Germinal center (tissue), 1 donor: ENCODE measurements at regions not wholly inside any gene's neighbourhood (a gene's known extent, or its start where the extent isn't known, plus 50 kb on each side); places are given as distances from the start of the nearest gene placed in this dataset.
A peak's percentile ranks its signal among the peaks of the same experiment; 100 is the strongest.
"Not testable (repeated sequence)": the region's sequence is repeated elsewhere in the genome, so short reads cannot be mapped to it uniquely, and the experiment has no call there.

ENCODE experiments used
- DNase-seq: peaks from one replicate; pipeline ENCODE4 v3.0.0; 2012; ENCODE audit warnings: mixed read lengths, low spot score

DNA sequence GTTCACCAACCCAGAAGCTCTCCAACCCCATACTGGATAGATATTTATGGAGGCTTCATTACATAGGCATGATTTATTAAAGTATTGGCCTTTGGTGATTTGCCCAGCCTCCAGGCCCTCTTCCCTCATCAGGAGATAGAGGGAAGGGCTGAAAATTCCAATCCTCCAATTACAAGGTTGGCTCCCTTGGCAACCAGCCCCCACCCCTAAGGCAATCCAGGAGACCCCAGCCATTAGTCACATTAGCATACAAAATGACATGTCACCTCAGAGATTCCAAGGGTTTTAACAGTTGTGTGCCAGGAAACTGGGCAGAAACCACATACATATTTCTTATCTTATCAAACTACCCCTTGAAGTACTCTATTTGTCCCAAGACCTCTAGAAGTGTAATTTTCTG, 210.0 kb downstream of the HINT1 start:
- no peak for DNase-seq

DNA sequence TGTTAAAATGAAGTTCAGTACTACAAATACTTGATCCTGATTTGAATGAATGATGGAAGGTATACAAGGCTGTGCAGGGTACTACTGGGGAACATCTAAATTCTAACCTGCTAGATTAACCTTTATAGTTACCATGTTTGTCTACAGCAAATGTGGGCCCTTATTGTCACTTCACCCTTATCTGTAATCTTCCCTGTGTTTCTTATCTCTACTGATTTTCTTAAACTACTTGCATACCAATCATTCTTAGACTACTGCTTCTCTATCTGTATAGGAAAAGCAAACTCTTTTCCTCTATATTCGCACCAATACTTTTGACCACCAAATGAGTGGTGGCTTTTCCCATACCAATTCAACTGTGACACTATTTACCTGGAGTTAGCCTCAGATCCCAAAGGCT, 210.7 kb downstream of the HINT1 start:
- DNase-seq = no peak

GRCh38 chr5:130939059-130939458, 226.0 kb downstream of the HINT1 start:
- DNase-seq = no peak

DNA sequence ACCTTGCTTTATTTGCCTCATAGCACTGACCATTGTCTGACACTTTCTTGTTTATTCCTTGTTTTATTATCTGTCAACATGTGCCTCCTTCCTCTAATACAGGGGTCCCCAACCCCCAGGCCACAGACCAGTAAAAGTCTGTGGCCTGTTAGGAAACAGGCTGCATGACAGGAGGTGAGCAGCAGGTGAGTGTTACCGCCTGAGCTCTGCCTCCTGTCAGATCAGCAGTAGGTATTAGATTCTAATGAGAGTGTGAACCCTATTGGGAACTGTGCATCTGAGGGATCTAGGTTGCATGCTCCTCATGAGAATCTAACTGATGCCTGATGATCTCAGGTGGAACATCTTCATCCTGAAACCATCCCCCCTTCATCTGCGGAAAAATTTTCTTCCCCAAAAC, 228.0 kb downstream of the HINT1 start:
- DNase-seq = no peak

- no peak for DNase-seq
Measured at GRCh38 chr5:130923543-130924124, 241.4 kb downstream of the HINT1 start.

DNA sequence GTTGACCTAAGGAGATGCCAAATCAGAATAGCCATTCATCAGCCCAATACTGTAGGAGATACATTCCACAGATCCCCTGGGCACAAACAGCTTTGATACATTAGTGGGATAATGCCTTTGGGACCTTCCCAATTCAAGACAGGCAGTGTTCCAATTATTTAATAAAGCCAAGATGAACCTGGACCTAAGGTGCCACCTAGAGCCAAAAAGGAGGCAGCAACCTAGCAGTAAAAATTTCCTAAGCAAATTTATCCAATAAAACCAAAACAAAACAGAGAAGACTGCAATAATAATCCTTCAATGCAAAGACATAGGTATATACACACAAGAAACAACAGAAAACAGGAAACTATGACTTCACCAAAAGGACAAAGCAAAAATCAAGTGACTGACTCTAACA, 253.0 kb downstream of the HINT1 start:
- no peak for DNase-seq

- DNase-seq = no peak
Measured at GRCh38 chr5:130908186-130908585, 256.9 kb downstream of the HINT1 start.

GRCh38 chr5:130897537-130898195, 267.4 kb downstream of the HINT1 start:
- not testable (repeated sequence) for DNase-seq

DNA sequence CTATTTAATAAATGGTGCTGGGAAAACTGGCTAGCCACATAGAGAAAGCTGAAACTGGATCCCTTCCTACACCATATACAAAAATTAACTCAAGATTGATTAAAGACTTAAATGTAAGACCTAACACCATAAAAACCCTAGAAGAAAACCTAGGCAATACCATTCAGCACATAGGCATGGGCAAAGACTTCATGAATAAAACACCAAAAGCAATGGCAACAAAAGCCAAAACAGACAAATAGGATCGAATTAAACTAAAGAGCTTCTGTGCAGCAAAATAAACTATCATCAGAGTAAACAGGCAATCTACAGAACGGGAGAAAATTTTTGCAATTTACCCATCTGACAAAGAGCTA, 267.9 kb downstream of the HINT1 start:
- not testable (repeated sequence) for DNase-seq

DNA sequence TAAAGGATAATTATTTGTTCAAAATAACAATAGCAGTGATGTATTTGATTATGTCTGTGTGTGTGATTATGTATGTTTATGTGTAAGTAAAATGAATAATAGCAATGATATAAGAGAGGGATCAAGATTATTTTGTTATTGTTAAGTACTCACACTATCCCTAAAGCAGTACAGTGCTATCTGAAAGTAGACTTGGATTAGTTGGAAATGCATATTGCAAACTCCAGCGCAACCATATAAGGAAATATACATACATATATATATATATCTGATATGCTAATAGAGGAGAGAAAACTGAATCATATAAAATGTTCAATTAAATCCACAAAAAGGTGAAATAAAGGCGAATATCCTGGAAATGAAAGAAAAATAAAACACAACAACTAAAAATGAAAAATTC, 268.4 kb downstream of the HINT1 start:
- DNase-seq = no peak

- no peak for DNase-seq
Measured at GRCh38 chr5:130893006-130893405, 272.1 kb downstream of the HINT1 start.

DNA sequence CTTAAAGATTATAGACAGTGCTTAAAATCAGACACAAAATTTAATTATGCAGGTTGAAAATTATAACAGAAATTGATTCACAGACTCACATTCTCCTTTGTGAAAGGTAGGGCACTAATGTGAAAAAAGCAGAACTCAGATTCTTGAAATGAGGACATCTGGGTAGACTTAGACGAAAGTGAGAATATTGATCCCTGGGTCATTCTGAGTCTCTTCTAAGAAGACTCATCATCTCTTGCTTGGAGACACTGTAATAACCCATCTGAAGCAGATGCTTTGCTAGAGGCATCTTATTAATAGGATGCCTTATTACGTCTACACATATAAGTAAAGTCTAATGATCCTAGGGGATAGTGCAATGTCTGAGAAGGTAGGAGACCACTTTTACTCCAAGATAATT, 274.4 kb downstream of the HINT1 start:
- no peak for DNase-seq

- no peak for DNase-seq
Measured at GRCh38 chr5:130885691-130886090, 279.4 kb downstream of the HINT1 start.

GRCh38 chr5:130885027-130885426, 280.0 kb downstream of the HINT1 start:
- DNase-seq = no peak

- DNase-seq = no peak
Measured at GRCh38 chr5:130884023-130884422, 281.0 kb downstream of the HINT1 start.

GRCh38 chr5:130875656-130876055, 289.4 kb downstream of the HINT1 start:
- no peak for DNase-seq

DNA sequence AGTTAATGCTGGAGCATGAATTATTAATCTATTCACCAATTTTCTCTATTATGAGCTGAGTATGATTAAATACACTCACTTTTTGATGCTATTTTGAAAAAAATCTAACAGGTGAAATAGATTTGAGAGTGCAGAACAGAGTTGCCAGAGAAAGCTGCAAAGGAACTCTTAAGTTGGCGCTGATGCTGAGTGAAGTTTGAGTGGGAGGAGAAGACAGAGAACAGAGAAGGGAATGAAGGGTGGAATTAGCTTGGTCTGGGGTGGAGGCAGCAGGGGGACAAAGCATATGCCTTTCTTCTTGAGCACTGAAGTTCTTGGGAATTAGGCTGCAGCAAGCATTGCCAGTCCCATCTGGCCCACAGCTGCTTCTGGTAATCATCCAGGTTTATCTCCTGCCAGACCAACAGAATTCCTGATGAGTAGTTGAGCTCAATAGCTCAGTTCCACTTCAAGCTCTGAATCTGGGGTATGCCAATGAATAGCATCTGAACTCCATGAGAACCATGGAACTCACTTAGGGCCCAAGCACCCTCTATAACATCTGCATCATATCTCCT, 290.1 kb downstream of the HINT1 start:
- no peak for DNase-seq

- DNase-seq = peak; percentile 30
Measured at GRCh38 chr5:130871346-130872086, 293.5 kb downstream of the HINT1 start.

GRCh38 chr5:130870691-130871090, 294.4 kb downstream of the HINT1 start:
- no peak for DNase-seq

GRCh38 chr5:130868186-130868840, 296.7 kb downstream of the HINT1 start:
- no peak for DNase-seq

- DNase-seq = no peak
Measured at GRCh38 chr5:130845049-130845765, 319.8 kb downstream of the HINT1 start.
